Prostate gland (tissue), 2 donors: ENCODE measurements at regions not wholly inside any gene's neighbourhood (a gene's known extent, or its start where the extent isn't known, plus 50 kb on each side); places are given as distances from the start of the nearest gene placed in this dataset.

ENCODE experiments used
- POLR2A ChIP-seq: fragments of 450-650 bp; IDR thresholded peaks from one replicate; pipeline ENCODE4 v1.6.1; 2016; ENCODE audit warnings: antibody characterized with exemption, mild to moderate bottlenecking
- TF ChIP-seq, protein P1 (sequence below), 4 experiments: fragments of 200-600 bp in 2 of 4; fragments of 450-650 bp in 2 of 4; sonication (generic) in 2 of 4; IDR thresholded peaks; 1 replicate in 3 of 4; 2 replicates in 1 of 4; pipeline ENCODE4 v1.5.1; 2016 to 2019; ENCODE audit warnings: antibody characterized with exemption in 4 of 4, mild to moderate bottlenecking in 2 of 4, moderate library complexity in 2 of 4

DNA sequence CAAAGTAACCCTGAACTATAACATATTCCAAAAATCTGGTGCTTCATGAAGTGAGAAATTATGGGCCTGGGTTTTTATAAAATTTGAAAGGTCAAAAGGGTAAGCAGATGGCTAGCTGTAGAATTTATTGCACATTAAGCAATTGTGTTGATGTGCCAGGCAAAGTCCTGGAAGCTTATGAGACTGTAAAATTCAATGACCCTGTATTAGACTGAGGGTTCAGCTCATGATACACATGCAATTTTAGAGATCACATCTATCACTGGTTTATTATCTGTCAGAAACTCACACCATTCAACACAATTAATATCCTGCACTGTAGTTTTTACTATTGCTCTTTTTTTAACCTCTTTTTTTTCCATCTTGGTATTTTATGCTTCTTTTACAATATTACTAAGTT is 1162.6 kb upstream of the SLC39A10 start:
- TF ChIP-seq, protein P1, sequence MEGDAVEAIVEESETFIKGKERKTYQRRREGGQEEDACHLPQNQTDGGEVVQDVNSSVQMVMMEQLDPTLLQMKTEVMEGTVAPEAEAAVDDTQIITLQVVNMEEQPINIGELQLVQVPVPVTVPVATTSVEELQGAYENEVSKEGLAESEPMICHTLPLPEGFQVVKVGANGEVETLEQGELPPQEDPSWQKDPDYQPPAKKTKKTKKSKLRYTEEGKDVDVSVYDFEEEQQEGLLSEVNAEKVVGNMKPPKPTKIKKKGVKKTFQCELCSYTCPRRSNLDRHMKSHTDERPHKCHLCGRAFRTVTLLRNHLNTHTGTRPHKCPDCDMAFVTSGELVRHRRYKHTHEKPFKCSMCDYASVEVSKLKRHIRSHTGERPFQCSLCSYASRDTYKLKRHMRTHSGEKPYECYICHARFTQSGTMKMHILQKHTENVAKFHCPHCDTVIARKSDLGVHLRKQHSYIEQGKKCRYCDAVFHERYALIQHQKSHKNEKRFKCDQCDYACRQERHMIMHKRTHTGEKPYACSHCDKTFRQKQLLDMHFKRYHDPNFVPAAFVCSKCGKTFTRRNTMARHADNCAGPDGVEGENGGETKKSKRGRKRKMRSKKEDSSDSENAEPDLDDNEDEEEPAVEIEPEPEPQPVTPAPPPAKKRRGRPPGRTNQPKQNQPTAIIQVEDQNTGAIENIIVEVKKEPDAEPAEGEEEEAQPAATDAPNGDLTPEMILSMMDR (IDR thresholded peaks at IDR 0.05): no peak
- TF ChIP-seq POLR2A: no peak
